Activated B cell treated with CpG ODN at 0.5 μM for 24 hours (primary cell): ENCODE measurements at regions not wholly inside any gene's neighbourhood (a gene's known extent, or its start where the extent isn't known, plus 50 kb on each side); places are given as distances from the start of the nearest gene placed in this dataset.

Experiments
- ATAC-seq: fragments of 200-7000 bp; cut with Tn5 transposase; one replicate; pipeline ENCODE4 v1.10.0; 2021; ENCODE audit warnings: low read depth, mild to moderate bottlenecking, moderate library complexity
- CTCF ChIA-PET: fragments of 350-600 bp; sonication (Branson Sonifier 250); formaldehyde crosslinking; loops from one replicate; lab custom pipeline; 2021; ENCODE audit warnings: antibody characterized with exemption; lab: Charles Lee
- POLR2A ChIA-PET: fragments of 350-600 bp; sonication (Branson Sonifier 250); formaldehyde crosslinking; loops from one replicate; lab custom pipeline; 2021; ENCODE audit warnings: antibody characterized with exemption; lab: Charles Lee
- DNase-seq: peaks from one replicate; pipeline ENCODE4 v3.0.0; 2022
- H3K27ac Mint-ChIP-seq: one replicate; pipeline ENCODE4 v1.8.0; 2020; ENCODE audit warnings: mixed read lengths
- H3K27me3 Mint-ChIP-seq: one replicate; pipeline ENCODE4 v1.8.0; 2021; ENCODE audit warnings: mixed read lengths
- H3K36me3 Mint-ChIP-seq: one replicate; pipeline ENCODE4 v1.8.0; 2021; ENCODE audit warnings: low read depth, mixed read lengths
- H3K4me1 Mint-ChIP-seq: one replicate; pipeline ENCODE4 v1.8.0; 2021; ENCODE audit warnings: mixed read lengths
- H3K4me3 Mint-ChIP-seq: one replicate; pipeline ENCODE4 v1.8.0; 2020; ENCODE audit warnings: mild to moderate bottlenecking, mixed read lengths
- H3K9me3 Mint-ChIP-seq: one replicate; pipeline ENCODE4 v1.8.0; 2020; ENCODE audit warnings: mixed read lengths
- intact Hi-C: fragments of 100-400 bp; cut with micrococcal nuclease; formaldehyde crosslinking; loops from one replicate; pipeline ENCODE4 v1.15.1; 2024
- TF ChIP-seq, protein P1 (sequence below): fragments of 200-600 bp; IDR thresholded peaks from one replicate; pipeline ENCODE4 v1.8.0; 2022; ENCODE audit warnings: antibody characterized with exemption, mild to moderate bottlenecking

DNA sequence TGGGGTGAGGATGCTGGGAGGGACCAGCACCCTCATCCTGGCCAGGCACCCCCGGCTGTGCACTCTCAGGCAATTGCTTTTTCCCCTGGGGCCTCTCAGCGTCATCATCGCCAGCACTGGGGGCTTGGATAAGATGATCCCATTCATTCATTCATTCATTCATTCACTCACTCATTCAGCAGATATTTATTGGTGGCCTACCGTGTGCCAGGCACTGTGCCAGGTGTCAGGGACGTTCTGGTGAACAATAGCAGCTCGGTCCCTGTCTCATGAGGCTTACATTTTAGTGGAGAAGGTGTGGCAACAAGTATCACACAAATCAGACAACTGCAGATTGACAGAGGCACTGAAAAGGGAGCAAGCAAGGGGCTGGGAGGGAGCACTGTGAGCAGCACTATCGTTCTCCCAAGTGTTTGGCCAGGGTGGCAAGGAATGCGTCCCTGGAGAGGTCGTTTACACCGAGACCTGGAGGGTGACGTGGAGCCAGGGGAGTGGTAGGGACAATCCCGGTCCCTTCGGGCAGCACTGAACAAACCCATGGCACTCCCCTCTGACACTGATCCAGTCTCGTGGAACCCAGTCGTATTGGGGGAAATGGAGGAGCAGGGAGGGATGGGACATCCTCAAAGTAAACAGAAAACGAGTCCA, 124.1 kb downstream of the PAPOLA start:
- POLR2A ChIA-PET: no interaction called here
- no peak for DNase-seq
- TF ChIP-seq, protein P1, sequence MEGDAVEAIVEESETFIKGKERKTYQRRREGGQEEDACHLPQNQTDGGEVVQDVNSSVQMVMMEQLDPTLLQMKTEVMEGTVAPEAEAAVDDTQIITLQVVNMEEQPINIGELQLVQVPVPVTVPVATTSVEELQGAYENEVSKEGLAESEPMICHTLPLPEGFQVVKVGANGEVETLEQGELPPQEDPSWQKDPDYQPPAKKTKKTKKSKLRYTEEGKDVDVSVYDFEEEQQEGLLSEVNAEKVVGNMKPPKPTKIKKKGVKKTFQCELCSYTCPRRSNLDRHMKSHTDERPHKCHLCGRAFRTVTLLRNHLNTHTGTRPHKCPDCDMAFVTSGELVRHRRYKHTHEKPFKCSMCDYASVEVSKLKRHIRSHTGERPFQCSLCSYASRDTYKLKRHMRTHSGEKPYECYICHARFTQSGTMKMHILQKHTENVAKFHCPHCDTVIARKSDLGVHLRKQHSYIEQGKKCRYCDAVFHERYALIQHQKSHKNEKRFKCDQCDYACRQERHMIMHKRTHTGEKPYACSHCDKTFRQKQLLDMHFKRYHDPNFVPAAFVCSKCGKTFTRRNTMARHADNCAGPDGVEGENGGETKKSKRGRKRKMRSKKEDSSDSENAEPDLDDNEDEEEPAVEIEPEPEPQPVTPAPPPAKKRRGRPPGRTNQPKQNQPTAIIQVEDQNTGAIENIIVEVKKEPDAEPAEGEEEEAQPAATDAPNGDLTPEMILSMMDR: no peak
- ATAC-seq: no peak
- Mint-ChIP-seq H3K36me3 (no peaks in the 10 kb centered on the region), H3K4me3 (no peak overlapping the region), H3K4me1 (no peaks in the 10 kb centered on the region), H3K27me3 (peaks cover 6% of the 10 kb centered on the region), H3K27ac (no peak overlapping the region), H3K9me3 (no peaks in the 10 kb centered on the region)
- intact Hi-C loops: no loop called here
- CTCF ChIA-PET: no interaction called here

DNA sequence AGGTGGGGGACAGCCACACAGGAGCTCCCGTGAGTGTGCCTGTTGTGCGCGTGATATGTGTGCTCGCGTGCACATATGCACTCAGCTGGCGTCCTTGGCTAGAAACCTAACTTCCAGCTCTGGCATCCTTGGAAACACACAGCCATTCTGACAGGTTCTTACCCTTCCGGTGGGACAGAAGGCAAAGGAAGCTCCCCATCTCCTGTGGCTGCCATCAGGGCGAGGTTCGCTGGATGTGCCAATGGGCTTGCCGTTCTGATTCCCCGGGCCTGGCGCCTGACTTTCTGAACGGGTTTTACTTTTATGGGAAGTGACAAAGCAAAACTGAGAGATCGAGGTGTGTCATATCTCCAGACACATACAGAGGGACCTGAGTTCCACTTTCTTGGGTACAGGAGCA, 124.7 kb downstream of the PAPOLA start:
- CTCF ChIA-PET: no interaction called here
- Mint-ChIP-seq H3K9me3 (no peaks in the 10 kb centered on the region), H3K27ac (no peak overlapping the region)

DNA sequence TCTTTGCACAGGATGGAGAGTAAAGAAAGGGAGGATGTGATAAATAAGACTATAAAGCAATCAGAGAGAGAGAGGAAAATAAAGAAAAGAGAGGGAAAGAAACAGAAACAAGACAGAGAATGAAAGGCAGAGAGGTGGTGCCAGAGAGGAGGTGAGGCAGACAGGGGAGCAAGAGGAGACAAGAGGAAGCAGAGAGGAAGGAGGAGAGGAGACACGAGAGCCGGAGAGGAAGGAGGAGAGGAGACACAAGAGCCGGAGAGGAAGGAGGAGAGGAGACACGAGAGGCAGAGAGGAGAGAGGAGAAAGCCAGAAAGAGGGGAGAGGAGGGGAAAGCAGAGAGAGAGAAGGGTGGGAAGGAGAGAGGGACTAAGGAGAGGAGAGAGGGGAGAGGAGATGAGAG, 125.2 kb downstream of the PAPOLA start:
- H3K9me3 Mint-ChIP-seq: no peaks in the 10 kb centered on the region
- H3K4me1 Mint-ChIP-seq: no peaks in the 10 kb centered on the region
- no peaks in the 10 kb centered on the region for H3K36me3 Mint-ChIP-seq
- no peak overlapping the region for H3K27ac Mint-ChIP-seq
- TF ChIP-seq, protein P1: no peak
- intact Hi-C loops: no loop called here
- CTCF ChIA-PET: no interaction called here
- ATAC-seq: no peak
- no peak overlapping the region for H3K4me3 Mint-ChIP-seq
- no peak for DNase-seq
- peaks cover 6% of the 10 kb centered on the region for H3K27me3 Mint-ChIP-seq
- POLR2A ChIA-PET: no interaction called here

More for the DNA sequence above, 124.7 kb downstream of the PAPOLA start:
- no peak for DNase-seq
- no peak overlapping the region for H3K4me3 Mint-ChIP-seq
- H3K36me3 Mint-ChIP-seq: no peaks in the 10 kb centered on the region
- intact Hi-C loops: no loop called here
- ATAC-seq: no peak
- TF ChIP-seq, protein P1: no peak
- H3K4me1 Mint-ChIP-seq: no peaks in the 10 kb centered on the region
- H3K27me3 Mint-ChIP-seq: peaks cover 6% of the 10 kb centered on the region
- POLR2A ChIA-PET: no interaction called here

DNA sequence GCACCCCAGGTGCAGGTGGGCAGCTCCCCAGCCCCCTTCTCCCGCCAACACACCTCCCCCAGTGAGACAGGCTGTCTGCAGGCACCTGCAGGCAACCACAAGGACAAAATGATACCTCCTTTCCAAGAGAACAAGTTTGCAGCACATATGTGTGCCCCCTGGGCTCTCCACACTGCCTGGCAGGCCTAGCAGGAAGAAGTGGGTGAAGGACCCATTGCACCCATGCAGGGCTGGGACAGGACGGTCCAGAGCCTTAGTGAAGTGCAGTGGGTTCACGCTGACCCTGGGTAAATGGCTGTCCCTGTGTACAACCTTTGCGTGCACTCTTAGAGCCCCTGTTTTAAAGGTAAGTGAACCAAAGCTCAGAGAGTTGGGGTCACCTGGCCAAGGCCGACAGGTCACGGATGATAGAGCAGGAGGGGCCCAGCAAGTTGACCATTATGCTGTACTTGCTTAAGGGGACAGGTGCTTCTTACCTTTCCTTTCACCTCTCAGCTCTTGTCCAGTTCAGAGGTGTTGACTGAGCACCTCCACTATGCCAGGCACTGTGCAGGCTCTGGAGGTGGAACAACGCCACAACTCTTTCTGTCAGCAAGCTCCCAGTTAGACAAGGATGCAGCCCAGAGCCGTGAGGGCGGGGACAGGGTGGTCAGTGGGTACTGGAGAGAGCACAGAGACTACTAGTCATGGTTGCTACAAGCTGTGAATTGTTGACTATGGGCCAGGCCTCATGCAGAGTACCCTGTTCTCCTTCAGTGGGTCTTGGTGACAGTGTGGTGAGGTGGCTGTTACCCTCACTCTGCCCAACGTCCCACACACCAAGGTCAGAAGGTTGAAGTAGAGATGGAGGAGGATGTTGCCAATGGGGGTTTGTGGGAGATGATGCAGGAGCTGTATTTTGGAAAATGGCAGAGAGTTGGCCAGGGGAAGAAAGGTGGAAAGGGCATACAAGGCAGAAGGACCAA, 125.9 kb downstream of the PAPOLA start:
- DNase-seq (no peak), ATAC-seq (no peak)
- intact Hi-C loops: no loop called here
- Mint-ChIP-seq H3K4me3 (no peak overlapping the region), H3K36me3 (no peaks in the 10 kb centered on the region), H3K4me1 (no peaks in the 10 kb centered on the region), H3K27ac (no peak overlapping the region), H3K27me3 (peaks cover 6% of the 10 kb centered on the region), H3K9me3 (no peaks in the 10 kb centered on the region)
- TF ChIP-seq, protein P1: no peak
- CTCF ChIA-PET: no interaction called here
- POLR2A ChIA-PET: no interaction called here

DNA sequence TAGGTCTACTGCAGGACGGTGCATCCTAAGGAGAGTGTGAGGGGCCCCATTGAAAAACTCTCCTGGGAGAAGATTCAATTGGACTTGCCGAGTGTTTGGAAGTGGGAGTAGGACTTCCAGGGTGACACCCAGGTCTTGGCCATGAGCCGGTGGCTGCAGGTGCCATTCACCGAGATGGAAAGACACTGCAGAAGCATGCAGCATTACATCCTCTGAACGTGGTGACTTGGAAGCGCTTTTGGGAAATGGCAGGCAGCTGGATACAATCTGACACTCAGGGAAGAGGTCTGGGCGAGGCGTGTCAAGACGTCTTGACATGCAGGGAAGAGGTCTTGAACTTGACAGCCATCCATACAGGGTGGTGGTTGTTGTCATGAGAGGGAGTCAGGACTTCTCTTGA, 126.9 kb downstream of the PAPOLA start:
- ATAC-seq (no peak), DNase-seq (no peak)
- Mint-ChIP-seq H3K27me3 (peaks cover 4% of the 10 kb centered on the region), H3K36me3 (no peaks in the 10 kb centered on the region), H3K27ac (no peak overlapping the region), H3K9me3 (no peaks in the 10 kb centered on the region), H3K4me3 (no peak overlapping the region), H3K4me1 (no peaks in the 10 kb centered on the region)
- ChIA-PET CTCF (no interaction called here), POLR2A (no interaction called here)
- intact Hi-C loops: no loop called here
- TF ChIP-seq, protein P1: no peak
